ENCODE measurements at regions not wholly inside any gene's neighbourhood (a gene's known extent, or its start where the extent isn't known, plus 50 kb on each side); places are given as distances from the start of the nearest gene placed in this dataset.
A peak's percentile ranks its signal among the peaks of the same experiment; 100 is the strongest.

DNA sequence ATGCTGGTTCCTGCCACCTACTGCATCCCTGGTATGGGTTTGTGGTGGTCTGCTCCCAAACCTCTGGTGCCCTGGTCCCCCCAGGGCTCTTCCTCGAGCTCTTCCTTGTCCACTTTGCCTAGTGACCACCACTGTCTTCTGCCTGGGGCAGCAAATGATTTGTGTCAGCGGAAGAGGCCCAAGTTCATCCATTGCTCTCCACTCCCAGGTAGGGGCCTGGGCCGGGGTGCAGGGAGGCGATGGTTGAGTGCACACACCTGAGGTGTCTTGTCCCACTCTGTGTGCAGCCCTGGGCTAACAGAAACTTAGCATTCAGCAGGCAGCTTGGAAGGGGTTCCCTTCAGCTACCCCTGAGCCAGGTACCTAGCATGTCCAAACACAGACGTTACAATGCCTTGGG lies 75.6 kb upstream of the SOX3 start:
- FAIRE-seq (no peak), ATAC-seq (no peak), DNase-seq (ENCODE audit: low read depth in 1 of 2, low spot score in 1 of 2) (no peak)
- Histone ChIP-seq H3K9me3 (no peaks in the 10 kb centered on the region), H3K4me2 (no peak overlapping the region), H3K4me1 (no peaks in the 10 kb centered on the region), H3K4me3 (no peak overlapping the region), H3K27ac (no peak overlapping the region)
- no peak for TF ChIP-seq CBX8 (IDR thresholded peaks at IDR 0.05)
- TF ChIP-seq KDM1A (IDR thresholded peaks at IDR 0.05; ENCODE audit: low read depth): no peak
- TF ChIP-seq POLR2A (IDR thresholded peaks at IDR 0.05; ENCODE audit: low read length): no peak
- TF ChIP-seq, protein P1, sequence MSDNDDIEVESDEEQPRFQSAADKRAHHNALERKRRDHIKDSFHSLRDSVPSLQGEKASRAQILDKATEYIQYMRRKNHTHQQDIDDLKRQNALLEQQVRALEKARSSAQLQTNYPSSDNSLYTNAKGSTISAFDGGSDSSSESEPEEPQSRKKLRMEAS (IDR thresholded peaks at IDR 0.05): no peak
- TF ChIP-seq EHF (CRISPR knock-in tag; IDR thresholded peaks at IDR 0.05): no peak
- TF ChIP-seq CHD4 (IDR thresholded peaks at IDR 0.05; ENCODE audit: borderline replicate concordance): no peak
- TF ChIP-seq, protein P2, sequence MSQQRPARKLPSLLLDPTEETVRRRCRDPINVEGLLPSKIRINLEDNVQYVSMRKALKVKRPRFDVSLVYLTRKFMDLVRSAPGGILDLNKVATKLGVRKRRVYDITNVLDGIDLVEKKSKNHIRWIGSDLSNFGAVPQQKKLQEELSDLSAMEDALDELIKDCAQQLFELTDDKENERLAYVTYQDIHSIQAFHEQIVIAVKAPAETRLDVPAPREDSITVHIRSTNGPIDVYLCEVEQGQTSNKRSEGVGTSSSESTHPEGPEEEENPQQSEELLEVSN (IDR thresholded peaks at IDR 0.05; ENCODE audit: borderline replicate concordance, low read depth): no peak
- no peak for TF ChIP-seq MAZ (IDR thresholded peaks at IDR 0.05; ENCODE audit: borderline replicate concordance, low read depth, low read length)
- TF ChIP-seq ESRRA (IDR thresholded peaks at IDR 0.05; ENCODE audit: borderline replicate concordance, low read length): no peak
- no peak for TF ChIP-seq HOXB5 (CRISPR knock-in tag; IDR thresholded peaks at IDR 0.05)
- TF ChIP-seq FOSB (CRISPR knock-in tag; IDR thresholded peaks at IDR 0.05): no peak
- TF ChIP-seq, protein P3, sequence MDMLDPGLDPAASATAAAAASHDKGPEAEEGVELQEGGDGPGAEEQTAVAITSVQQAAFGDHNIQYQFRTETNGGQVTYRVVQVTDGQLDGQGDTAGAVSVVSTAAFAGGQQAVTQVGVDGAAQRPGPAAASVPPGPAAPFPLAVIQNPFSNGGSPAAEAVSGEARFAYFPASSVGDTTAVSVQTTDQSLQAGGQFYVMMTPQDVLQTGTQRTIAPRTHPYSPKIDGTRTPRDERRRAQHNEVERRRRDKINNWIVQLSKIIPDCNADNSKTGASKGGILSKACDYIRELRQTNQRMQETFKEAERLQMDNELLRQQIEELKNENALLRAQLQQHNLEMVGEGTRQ (IDR thresholded peaks at IDR 0.05): no peak
- TF ChIP-seq JUN (IDR thresholded peaks at IDR 0.05): no peak
- WGBS (ENCODE audit: missing lambda C conversion rate): 10% methylated on average over 3 of the region's 5 CpGs
- POLR2A ChIA-PET: no interaction called here
- CTCF ChIA-PET: interaction anchor here (1.0 to 1.4 kb wide), 2 partner anchors 13 to 79 kb away, joined by 3 read pairs; no protein-coding TSS in a partner anchor

DNA sequence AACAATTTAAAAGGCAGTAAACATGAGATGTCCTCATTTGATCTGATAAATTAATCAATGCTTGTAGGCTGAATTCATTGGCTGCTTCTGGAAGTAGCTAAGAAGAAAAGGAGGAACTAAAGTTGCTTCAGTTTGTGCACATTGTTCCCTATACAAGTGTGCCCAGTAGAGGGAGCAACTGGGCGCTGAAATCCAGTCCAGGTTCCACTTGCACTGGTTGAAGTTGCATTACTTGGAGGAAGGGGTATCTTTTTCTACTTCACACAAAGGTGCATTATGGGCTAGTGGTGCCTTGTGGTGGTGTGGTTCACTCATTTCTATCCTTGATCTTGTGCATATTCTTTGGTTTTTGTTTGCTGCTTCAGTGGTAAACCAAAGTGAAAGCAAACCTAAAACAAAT lies 67.9 kb upstream of the SOX3 start:
- FAIRE-seq (peak; percentile 93), ATAC-seq (peak; percentile 81 to 82), DNase-seq (ENCODE audit: low read depth in 1 of 2, low spot score in 1 of 2) (peak; percentile 1 to 51)
- ChIA-PET POLR2A (no interaction called here), CTCF (interaction anchor here (0.6 to 1.9 kb wide), 9 partner anchors 10 to 121 kb away, joined by 3 to 8 read pairs (median 3); no protein-coding TSS in a partner anchor)
- Histone ChIP-seq H3K4me1 (no peaks in the 10 kb centered on the region), H3K27ac (no peak overlapping the region), H3K4me3 (no peak overlapping the region), H3K9me3 (no peaks in the 10 kb centered on the region), H3K4me2 (no peak overlapping the region)
- TF ChIP-seq HOXB13 (CRISPR knock-in tag; IDR thresholded peaks at IDR 0.05; ENCODE audit: low read depth) (no peak), RAD21 (conservative IDR thresholded peaks at IDR 0.05 in 1 of 2, IDR thresholded peaks at IDR 0.05 in 1 of 2) (peak in 1 of 2 experiments; percentile 40; a peak in 3 of 5 replicates)
- TF ChIP-seq, protein P4, sequence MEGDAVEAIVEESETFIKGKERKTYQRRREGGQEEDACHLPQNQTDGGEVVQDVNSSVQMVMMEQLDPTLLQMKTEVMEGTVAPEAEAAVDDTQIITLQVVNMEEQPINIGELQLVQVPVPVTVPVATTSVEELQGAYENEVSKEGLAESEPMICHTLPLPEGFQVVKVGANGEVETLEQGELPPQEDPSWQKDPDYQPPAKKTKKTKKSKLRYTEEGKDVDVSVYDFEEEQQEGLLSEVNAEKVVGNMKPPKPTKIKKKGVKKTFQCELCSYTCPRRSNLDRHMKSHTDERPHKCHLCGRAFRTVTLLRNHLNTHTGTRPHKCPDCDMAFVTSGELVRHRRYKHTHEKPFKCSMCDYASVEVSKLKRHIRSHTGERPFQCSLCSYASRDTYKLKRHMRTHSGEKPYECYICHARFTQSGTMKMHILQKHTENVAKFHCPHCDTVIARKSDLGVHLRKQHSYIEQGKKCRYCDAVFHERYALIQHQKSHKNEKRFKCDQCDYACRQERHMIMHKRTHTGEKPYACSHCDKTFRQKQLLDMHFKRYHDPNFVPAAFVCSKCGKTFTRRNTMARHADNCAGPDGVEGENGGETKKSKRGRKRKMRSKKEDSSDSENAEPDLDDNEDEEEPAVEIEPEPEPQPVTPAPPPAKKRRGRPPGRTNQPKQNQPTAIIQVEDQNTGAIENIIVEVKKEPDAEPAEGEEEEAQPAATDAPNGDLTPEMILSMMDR (IDR thresholded peaks at IDR 0.05): peak; percentile 52
- 0% methylated on average over 1 of the region's 1 CpG for WGBS (ENCODE audit: missing lambda C conversion rate)

DNA sequence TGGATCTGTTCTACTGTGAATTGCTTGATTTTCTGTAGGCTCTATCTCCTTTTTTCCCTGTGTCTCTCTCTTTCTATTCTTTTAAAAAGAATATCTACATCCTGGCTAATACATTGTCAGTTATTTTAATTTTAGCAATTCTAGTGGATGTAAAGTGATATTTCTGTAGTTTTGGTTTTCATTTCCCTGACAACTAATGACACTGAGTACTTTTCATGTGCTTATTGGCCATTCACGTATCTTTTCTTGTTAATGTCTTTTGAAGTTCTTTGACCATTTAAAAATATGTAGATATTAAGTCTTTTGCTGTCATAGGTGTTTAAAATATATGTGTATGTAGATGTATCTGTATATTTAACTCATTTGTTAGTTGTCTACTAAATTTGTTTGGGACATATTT lies 59.0 kb upstream of the SOX3 start:
- Histone ChIP-seq H3K4me2 (no peak overlapping the region), H3K4me1 (no peaks in the 10 kb centered on the region), H3K9me3 (no peaks in the 10 kb centered on the region), H3K4me3 (no peak overlapping the region), H3K27ac (no peak overlapping the region)
- no peak for DNase-seq (ENCODE audit: low read depth in 1 of 2, low spot score in 1 of 2)
- ATAC-seq: no peak
- FAIRE-seq: no peak
- TF ChIP-seq RFX5 (IDR thresholded peaks at IDR 0.05) (peak; percentile 75), NPAS2 (CRISPR knock-in tag; IDR thresholded peaks at IDR 0.05; ENCODE audit: borderline replicate concordance) (no peak)
- ChIA-PET CTCF (no interaction called here), POLR2A (no interaction called here)
- WGBS (ENCODE audit: missing lambda C conversion rate): 0% methylated on average over 1 of the region's 1 CpG

Data from A549 (cell line).